HG03139 (cell line): ENCODE measurements at regions not wholly inside any gene's neighbourhood (a gene's known extent, or its start where the extent isn't known, plus 50 kb on each side); places are given as distances from the start of the nearest gene placed in this dataset.
"Not testable (repeated sequence)": the region's sequence is repeated elsewhere in the genome, so short reads cannot be mapped to it uniquely, and the experiment has no call there.

Experiments used
- ATAC-seq: cut with Tn5 transposase; IDR thresholded peaks from one replicate; pipeline ENCODE4 v1.9.1; 2021; ENCODE audit not compliant: unreplicated experiment

- not testable (repeated sequence) for ATAC-seq
Measured at GRCh38 chrX:4613651-4614050, 900.2 kb upstream of the PRKX start.

- no peak for ATAC-seq
Measured at GRCh38 chrX:4588893-4589292, 875.4 kb upstream of the PRKX start.

GRCh38 chrX:4588466-4588865 is 875.0 kb upstream of the PRKX start:
- ATAC-seq: no peak

- no peak for ATAC-seq
Measured at GRCh38 chrX:4588056-4588455, 874.6 kb upstream of the PRKX start.

- no peak for ATAC-seq
Measured at GRCh38 chrX:4579999-4580398, 866.5 kb upstream of the PRKX start.

- ATAC-seq: no peak
Measured at GRCh38 chrX:4579480-4579879, 866.0 kb upstream of the PRKX start.

GRCh38 chrX:4572691-4573090 is 859.2 kb upstream of the PRKX start:
- ATAC-seq: no peak

GRCh38 chrX:4570151-4570550 is 856.7 kb upstream of the PRKX start:
- no peak for ATAC-seq

- ATAC-seq: no peak
Measured at GRCh38 chrX:4560192-4560591, 846.7 kb upstream of the PRKX start.

GRCh38 chrX:4550018-4550417 is 836.6 kb upstream of the PRKX start:
- no peak for ATAC-seq

GRCh38 chrX:4547213-4547836 is 833.9 kb upstream of the PRKX start:
- no peak for ATAC-seq

GRCh38 chrX:4546178-4546577 is 832.7 kb upstream of the PRKX start:
- ATAC-seq: not testable (repeated sequence)

GRCh38 chrX:4528247-4528646 is 814.8 kb upstream of the PRKX start:
- no peak for ATAC-seq

- ATAC-seq: no peak
Measured at GRCh38 chrX:4485912-4486311, 772.5 kb upstream of the PRKX start.

GRCh38 chrX:4484266-4484665 is 770.8 kb upstream of the PRKX start:
- no peak for ATAC-seq

- no peak for ATAC-seq
Measured at GRCh38 chrX:4451591-4451990, 738.1 kb upstream of the PRKX start.

GRCh38 chrX:4450177-4450576 is 736.7 kb upstream of the PRKX start:
- ATAC-seq: no peak

GRCh38 chrX:4435905-4436304 is 722.5 kb upstream of the PRKX start:
- ATAC-seq: no peak

- no peak for ATAC-seq
Measured at GRCh38 chrX:4397471-4397870, 684.0 kb upstream of the PRKX start.

GRCh38 chrX:4382273-4382672 is 668.8 kb upstream of the PRKX start:
- no peak for ATAC-seq

GRCh38 chrX:4380710-4381109 is 667.3 kb upstream of the PRKX start:
- no peak for ATAC-seq

GRCh38 chrX:4379071-4379470 is 665.6 kb upstream of the PRKX start:
- ATAC-seq: no peak

GRCh38 chrX:4373791-4374190 is 660.3 kb upstream of the PRKX start:
- no peak for ATAC-seq

GRCh38 chrX:4358577-4358976 is 645.1 kb upstream of the PRKX start:
- no peak for ATAC-seq
